HEK293T (cell line): ENCODE measurements at regions not wholly inside any gene's neighbourhood (a gene's known extent, or its start where the extent isn't known, plus 50 kb on each side); places are given as distances from the start of the nearest gene placed in this dataset.

ENCODE experiments used
- ARNT ChIP-seq: fragments of 450-650 bp; IDR thresholded peaks from 2 replicates; pipeline ENCODE4 v1.6.1; 2017; ENCODE audit warnings: mild to moderate bottlenecking
- BHLHE40 ChIP-seq: fragments of 450-650 bp; IDR thresholded peaks from 2 replicates; pipeline ENCODE4 v1.6.1; 2016; ENCODE audit warnings: mild to moderate bottlenecking, moderate library complexity, borderline replicate concordance
- ELF4 ChIP-seq: fragments of 450-650 bp; IDR thresholded peaks from 2 replicates; pipeline ENCODE4 v1.6.1; 2017; ENCODE audit warnings: antibody characterized with exemption
- FOXA1 ChIP-seq: fragments of 450-650 bp; IDR thresholded peaks from 2 replicates; pipeline ENCODE4 v1.6.1; 2016; ENCODE audit warnings: mild to moderate bottlenecking
- FOXK2 ChIP-seq: fragments of 450-650 bp; IDR thresholded peaks from 2 replicates; pipeline ENCODE4 v1.6.1; 2016; ENCODE audit warnings: mild to moderate bottlenecking
- FOXM1 ChIP-seq: fragments of 450-650 bp; IDR thresholded peaks from 2 replicates; pipeline ENCODE4 v1.6.1; 2017; ENCODE audit warnings: mild to moderate bottlenecking, borderline replicate concordance
- HDGF ChIP-seq: fragments of 450-650 bp; IDR thresholded peaks from 2 replicates; pipeline ENCODE4 v1.6.1; 2017; ENCODE audit warnings: antibody characterized with exemption, borderline replicate concordance
- L3MBTL2 ChIP-seq: fragments of 450-650 bp; conservative IDR thresholded peaks from 2 replicates; pipeline ENCODE4 v1.6.1; 2016; ENCODE audit warnings: mild to moderate bottlenecking
- NFRKB ChIP-seq: fragments of 450-650 bp; IDR thresholded peaks from 2 replicates; pipeline ENCODE4 v1.6.1; 2016; ENCODE audit warnings: mild to moderate bottlenecking, moderate library complexity
- SP1 ChIP-seq: fragments of 450-650 bp; IDR thresholded peaks from 2 replicates; pipeline ENCODE4 v1.6.1; 2017
- SUZ12 ChIP-seq: fragments of 450-650 bp; IDR thresholded peaks from 2 replicates; pipeline ENCODE4 v1.6.1; 2016; ENCODE audit warnings: mild to moderate bottlenecking
- TARDBP ChIP-seq: fragments of 450-650 bp; IDR thresholded peaks from 2 replicates; pipeline ENCODE4 v1.6.1; 2016
- TF ChIP-seq, protein P1 (sequence below): fragments of 450-650 bp; IDR thresholded peaks from 2 replicates; pipeline ENCODE4 v1.6.1; 2016

DNA sequence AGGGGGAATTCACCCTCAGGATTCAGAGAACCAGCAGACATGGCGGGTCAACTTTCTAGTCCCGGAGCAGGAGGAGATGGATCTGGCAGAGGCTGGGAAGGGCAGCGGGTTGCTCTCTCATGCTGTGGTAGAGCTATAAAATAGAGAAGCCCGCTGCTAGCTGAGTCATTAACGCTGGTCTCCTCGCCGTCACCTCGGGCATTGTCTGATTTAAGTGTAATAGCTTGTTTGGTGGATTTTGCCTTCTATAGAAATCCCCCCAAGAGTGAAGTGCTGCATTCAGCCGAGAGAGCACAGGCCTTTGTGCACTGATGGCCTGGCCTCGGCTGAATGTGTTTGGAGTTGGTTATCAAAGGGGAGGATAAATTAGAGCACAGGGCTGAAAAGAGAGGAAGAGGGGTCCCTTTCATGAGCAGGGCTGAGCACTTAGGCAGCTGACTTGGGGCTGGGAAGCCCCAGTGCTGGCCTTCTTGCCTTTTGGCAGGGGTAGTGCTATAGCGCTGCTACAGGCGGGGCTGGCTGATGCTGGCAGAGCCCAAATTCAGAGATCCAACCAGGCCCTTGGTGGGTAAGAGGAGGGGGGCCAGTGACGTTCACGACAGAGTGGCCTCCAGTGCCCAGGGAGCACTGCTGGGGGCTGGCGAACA lies 161.1 kb upstream of the CADM1 start:
- no peak for TF ChIP-seq FOXM1
- TF ChIP-seq ARNT, result no peak
- no peak for TF ChIP-seq SP1
- no peak for TF ChIP-seq TARDBP
- TF ChIP-seq BHLHE40, result no peak
- TF ChIP-seq, protein P1, sequence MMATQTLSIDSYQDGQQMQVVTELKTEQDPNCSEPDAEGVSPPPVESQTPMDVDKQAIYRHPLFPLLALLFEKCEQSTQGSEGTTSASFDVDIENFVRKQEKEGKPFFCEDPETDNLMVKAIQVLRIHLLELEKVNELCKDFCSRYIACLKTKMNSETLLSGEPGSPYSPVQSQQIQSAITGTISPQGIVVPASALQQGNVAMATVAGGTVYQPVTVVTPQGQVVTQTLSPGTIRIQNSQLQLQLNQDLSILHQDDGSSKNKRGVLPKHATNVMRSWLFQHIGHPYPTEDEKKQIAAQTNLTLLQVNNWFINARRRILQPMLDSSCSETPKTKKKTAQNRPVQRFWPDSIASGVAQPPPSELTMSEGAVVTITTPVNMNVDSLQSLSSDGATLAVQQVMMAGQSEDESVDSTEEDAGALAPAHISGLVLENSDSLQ, result no peak
- TF ChIP-seq ELF4, result no peak
- no peak for TF ChIP-seq SUZ12
- no peak for TF ChIP-seq FOXK2
- no peak for TF ChIP-seq NFRKB
- TF ChIP-seq HDGF, result no peak
- TF ChIP-seq FOXA1, result no peak
- no peak for TF ChIP-seq L3MBTL2
